Lung (tissue), 11 donors: ENCODE measurements at regions not wholly inside any gene's neighbourhood (a gene's known extent, or its start where the extent isn't known, plus 50 kb on each side); places are given as distances from the start of the nearest gene placed in this dataset.

Experiments
- ATAC-seq: fragments of 200-7000 bp; cut with Tn5 transposase; one replicate; pipeline ENCODE4 v1.9.1; 2020; ENCODE audit warnings: moderate number of reproducible peaks; ENCODE audit not compliant: insufficient read depth, low FRiP score
- DNase-seq, 3 donors: peaks; one replicate each; pipeline ENCODE4 v3.0.0-alpha.2; 2013 to 2017
- H3K27ac ChIP-seq, 2 donors: one replicate each; pipeline ENCODE4 v1.5.1; 2013; ENCODE audit warnings: mild to moderate bottlenecking in 2 of 2, moderate library complexity in 2 of 2, control low read depth in 1 of 2, inconsistent platforms in 1 of 2, low read depth in 1 of 2, low read length in 1 of 2
- H3K27me3 ChIP-seq, 3 donors: one replicate each; pipeline ENCODE4 v1.5.1; 2013; ENCODE audit warnings: low read length in 2 of 3; ENCODE audit not compliant: control insufficient read depth in 3 of 3, insufficient read depth in 3 of 3
- H3K36me3 ChIP-seq, 4 donors: one replicate each; pipeline ENCODE4 v1.5.1; 2013; ENCODE audit warnings: low read length in 4 of 4, mild to moderate bottlenecking in 1 of 4, moderate library complexity in 1 of 4; ENCODE audit not compliant: control insufficient read depth in 4 of 4, insufficient read depth in 4 of 4
- H3K4me1 ChIP-seq, 5 donors: one replicate each; pipeline ENCODE4 v1.5.1; 2013; ENCODE audit warnings: low read length in 5 of 5, mild to moderate bottlenecking in 2 of 5, moderate library complexity in 1 of 5; ENCODE audit not compliant: control insufficient read depth in 5 of 5, insufficient read depth in 5 of 5
- H3K4me3 ChIP-seq: one replicate; pipeline ENCODE4 v1.5.1; 2013; ENCODE audit warnings: mild to moderate bottlenecking, control low read depth, moderate library complexity
- H3K9ac ChIP-seq, 2 donors: one replicate each; pipeline ENCODE4 v1.5.1; 2013; ENCODE audit warnings: low read length in 2 of 2, control low read depth in 1 of 2; ENCODE audit not compliant: insufficient read depth in 1 of 2
- H3K9me3 ChIP-seq, 4 donors: one replicate each; pipeline ENCODE4 v1.5.1; 2013; ENCODE audit warnings: low read length in 3 of 4, mild to moderate bottlenecking in 1 of 4, moderate library complexity in 1 of 4; ENCODE audit not compliant: control insufficient read depth in 4 of 4, insufficient read depth in 3 of 4
- CTCF ChIP-seq: IDR thresholded peaks from 2 replicates; pipeline ENCODE4 v1.5.1; 2012; ENCODE audit warnings: mild to moderate bottlenecking; ENCODE audit errors: control extremely low read depth, extremely low read depth
- WGBS, 2 donors: extraction: QIAGEN DNeasy Blood & Tissue Kit; methylation state at CpG; one replicate each; pipeline ENCODE4 v1.1.7; 2013; 5-methylcytosine and 5-hydroxymethylcytosine counted together
- donor health status: control.
- donor health status: control.
- donor health status: Bipolar disorder and iron deficiency.
- donor health status: healthy.
- donor health status: DM: yes; HTN: yes; CAD: no.

- no peak overlapping the region for H3K27ac ChIP-seq
- no peak for ATAC-seq
- DNase-seq = peak; percentile 35 to 52 (median 41)
These were observed 225.3 kb upstream of the LNX1 start for GRCh38 chr4:53816561-53816960.

GRCh38 chr4:53815281-53815680 is 224.0 kb upstream of the LNX1 start:
- Histone ChIP-seq H3K36me3 (no peaks in the 10 kb centered on the region), H3K4me3 (no peak overlapping the region), H3K9ac (no peak overlapping the region), H3K9me3 (peaks cover 0 to 6% (median 0%) of the 10 kb centered on the region in 4 donors), H3K27ac (peak overlapping the region in 1 of 2 donors; percentile 18), H3K27me3 (no peaks in the 10 kb centered on the region), H3K4me1 (peaks cover 0 to 47% (median 18%) of the 10 kb centered on the region in 5 donors)
- ATAC-seq = no peak
- peak in 2 of 3 donors; percentile 64 to 70 for DNase-seq
- no peak for TF ChIP-seq CTCF
- WGBS, 2 donors = 76% methylated on average over 3 of the region's 3 CpGs

More at GRCh38 chr4:53816561-53816960, 225.3 kb upstream of the LNX1 start:
- WGBS, 2 donors = 56 to 58% methylated on average over 10 of the region's 10 CpGs
- Histone ChIP-seq H3K4me1 (peaks cover 0 to 47% (median 18%) of the 10 kb centered on the region in 5 donors), H3K9ac (no peak overlapping the region), H3K9me3 (peaks cover 0 to 6% (median 0%) of the 10 kb centered on the region in 4 donors), H3K4me3 (no peak overlapping the region), H3K36me3 (no peaks in the 10 kb centered on the region), H3K27me3 (no peaks in the 10 kb centered on the region)
- no peak for TF ChIP-seq CTCF

DNA sequence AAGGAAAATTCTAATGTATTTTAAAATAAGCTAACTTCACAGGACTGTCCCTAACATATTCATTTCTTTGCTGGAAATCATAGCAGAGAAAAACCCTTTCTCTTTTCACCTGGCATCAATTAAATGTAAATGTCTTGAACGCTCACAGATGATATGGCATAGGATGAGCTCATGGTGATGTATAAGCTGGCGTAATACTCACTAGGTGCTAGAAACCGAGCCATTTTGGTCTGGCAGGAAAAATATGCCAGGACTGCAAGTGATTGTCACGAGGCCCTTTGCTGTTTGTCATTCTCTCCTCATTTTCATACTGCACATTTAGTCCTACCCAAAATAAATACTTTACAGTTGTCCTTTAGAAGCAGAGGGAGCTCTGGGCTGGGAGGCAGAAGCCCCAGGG is 222.7 kb upstream of the LNX1 start:
- peaks cover 0 to 6% (median 0%) of the 10 kb centered on the region in 4 donors for H3K9me3 ChIP-seq
- ATAC-seq (no peak), DNase-seq (peak; percentile 31 to 58 (median 47))
- no peak for TF ChIP-seq CTCF
- H3K4me1 ChIP-seq = peaks cover 0 to 47% (median 18%) of the 10 kb centered on the region in 5 donors
- no peak overlapping the region for H3K27ac ChIP-seq
- 78 to 81% methylated on average over 4 of the region's 4 CpGs for WGBS, 2 donors
- peak overlapping the region in 1 of 2 donors; percentile 42 for H3K9ac ChIP-seq
- H3K4me3 ChIP-seq = no peak overlapping the region
- no peaks in the 10 kb centered on the region for H3K36me3 ChIP-seq
- no peaks in the 10 kb centered on the region for H3K27me3 ChIP-seq

DNA sequence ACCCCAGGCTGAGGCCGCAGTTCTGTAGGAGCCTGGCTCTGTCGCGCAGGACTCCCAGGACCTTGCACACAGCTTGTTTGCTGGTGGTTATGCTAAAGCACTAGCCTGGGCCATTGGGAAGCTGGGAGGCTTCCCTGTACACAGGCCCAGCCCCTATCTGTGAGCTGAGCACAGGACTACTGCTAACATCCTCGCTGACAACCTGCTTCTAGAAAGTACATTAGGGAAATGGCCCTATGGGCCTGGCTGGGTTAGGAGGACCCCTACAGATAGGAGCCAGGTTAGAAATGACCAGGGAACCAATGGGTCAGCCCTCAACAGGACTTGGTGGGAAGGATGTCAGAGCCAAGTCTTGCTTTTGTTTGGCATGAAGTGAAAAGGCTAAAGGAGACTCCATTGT is 219.4 kb upstream of the LNX1 start:
- DNase-seq (no peak), ATAC-seq (no peak)
- H3K27ac ChIP-seq = no peak overlapping the region
- H3K4me1 ChIP-seq = peaks cover 0 to 20% (median 2%) of the 10 kb centered on the region in 5 donors
- H3K36me3 ChIP-seq = no peaks in the 10 kb centered on the region
- no peak overlapping the region for H3K4me3 ChIP-seq
- H3K9me3 ChIP-seq = peaks cover 0 to 2% (median 0%) of the 10 kb centered on the region in 4 donors
- WGBS, 2 donors = 95 to 97% methylated on average over 4 of the region's 4 CpGs
- TF ChIP-seq CTCF = no peak
- H3K27me3 ChIP-seq = no peaks in the 10 kb centered on the region
- H3K9ac ChIP-seq = no peak overlapping the region
